Urinary bladder (tissue), 3 donors: ENCODE measurements at regions not wholly inside any gene's neighbourhood (a gene's known extent, or its start where the extent isn't known, plus 50 kb on each side); places are given as distances from the start of the nearest gene placed in this dataset.

Experiments used
- DNase-seq: peaks from one replicate; pipeline ENCODE4 v3.0.0-alpha.2; 2015; ENCODE audit errors: extremely low spot score
- H3K27ac ChIP-seq: one replicate; pipeline ENCODE4 v1.5.1; 2013; ENCODE audit warnings: low read depth, mild to moderate bottlenecking, moderate library complexity
- H3K36me3 ChIP-seq: one replicate; pipeline ENCODE4 v1.6.1; 2013; ENCODE audit warnings: mild to moderate bottlenecking, moderate library complexity; ENCODE audit not compliant: insufficient read depth
- H3K4me1 ChIP-seq: one replicate; pipeline ENCODE4 v1.6.1; 2013; ENCODE audit warnings: mild to moderate bottlenecking, moderate library complexity; ENCODE audit not compliant: insufficient read depth
- H3K4me3 ChIP-seq: one replicate; pipeline ENCODE4 v1.5.1; 2013; ENCODE audit warnings: low read depth, low read length
- WGBS: extraction: QIAGEN DNeasy Blood & Tissue Kit; methylation state at CpG from one replicate; pipeline ENCODE4 v1.1.7; 2013; 5-methylcytosine and 5-hydroxymethylcytosine counted together
- donor health status: healthy with polysubstance abuse.
- donor health status: healthy.

GRCh38 chr12:4108803-4109345 is 164.7 kb upstream of the CCND2 start:
- DNase-seq: no peak
- Histone ChIP-seq H3K27ac (no peak overlapping the region), H3K4me3 (no peak overlapping the region), H3K4me1 (no peaks in the 10 kb centered on the region), H3K36me3 (no peaks in the 10 kb centered on the region)
- 92% methylated on average over 5 of the region's 5 CpGs for WGBS

- Histone ChIP-seq H3K4me3 (no peak overlapping the region), H3K27ac (no peak overlapping the region), H3K36me3 (no peaks in the 10 kb centered on the region), H3K4me1 (no peaks in the 10 kb centered on the region)
- WGBS: 94% methylated on average over 9 of the region's 9 CpGs
- no peak for DNase-seq
Observed at GRCh38 chr12:4107911-4108697, 165.5 kb upstream of the CCND2 start.

GRCh38 chr12:4107436-4107878 is 166.1 kb upstream of the CCND2 start:
- no peak overlapping the region for H3K4me3 ChIP-seq
- H3K4me1 ChIP-seq: no peaks in the 10 kb centered on the region
- WGBS: 34% methylated on average over 6 of the region's 6 CpGs
- no peak overlapping the region for H3K27ac ChIP-seq
- no peaks in the 10 kb centered on the region for H3K36me3 ChIP-seq
- no peak for DNase-seq

DNA sequence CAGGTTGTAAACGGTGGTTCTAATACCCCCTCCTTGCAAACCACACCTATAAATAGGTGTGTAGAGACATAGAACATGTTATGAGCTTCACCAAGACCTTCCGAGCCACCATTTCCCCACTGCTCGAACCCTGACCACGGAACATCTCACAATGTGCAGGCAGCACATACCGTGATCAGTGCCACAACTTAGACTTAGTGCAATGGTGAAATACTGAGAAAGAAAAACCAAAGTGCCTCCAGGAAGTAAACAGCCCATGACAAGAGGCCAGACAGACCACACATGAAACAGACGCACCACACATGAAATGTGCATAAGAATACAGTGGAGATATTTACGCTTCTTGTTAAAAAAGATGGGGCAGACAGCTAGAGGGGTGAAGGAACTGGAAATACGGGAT is 166.9 kb upstream of the CCND2 start:
- Histone ChIP-seq H3K36me3 (no peaks in the 10 kb centered on the region), H3K4me1 (no peaks in the 10 kb centered on the region), H3K4me3 (no peak overlapping the region), H3K27ac (no peak overlapping the region)
- no peak for DNase-seq
- 72% methylated on average over 8 of the region's 8 CpGs for WGBS

DNA sequence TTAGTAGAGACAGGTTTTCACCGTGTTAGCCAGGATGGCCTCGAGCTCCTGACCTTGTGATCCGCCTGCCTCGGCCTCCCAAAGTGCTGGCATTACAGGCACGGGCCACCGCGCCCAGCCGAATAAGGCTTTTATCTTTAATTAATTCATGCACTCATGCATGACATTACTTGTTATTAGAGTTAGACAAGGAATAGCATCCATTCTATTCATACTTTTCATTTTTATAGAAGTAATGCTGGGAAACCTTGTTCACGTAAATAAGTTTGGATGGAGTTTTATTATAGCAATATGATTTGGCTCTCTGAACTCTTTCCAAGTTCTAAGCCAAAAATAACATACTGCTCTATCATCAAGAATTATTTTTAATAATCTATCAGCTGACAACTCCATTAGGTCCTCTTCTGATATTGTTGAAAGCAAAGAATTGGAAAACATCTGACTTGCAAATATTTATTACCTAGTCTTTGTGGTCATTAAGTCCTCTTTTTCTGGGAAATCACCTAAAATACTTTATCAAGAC is 168.8 kb upstream of the CCND2 start:
- 88% methylated on average over 9 of the region's 9 CpGs for WGBS
- Histone ChIP-seq H3K4me3 (no peak overlapping the region), H3K27ac (no peak overlapping the region), H3K36me3 (no peaks in the 10 kb centered on the region), H3K4me1 (no peaks in the 10 kb centered on the region)
- DNase-seq: no peak

DNA sequence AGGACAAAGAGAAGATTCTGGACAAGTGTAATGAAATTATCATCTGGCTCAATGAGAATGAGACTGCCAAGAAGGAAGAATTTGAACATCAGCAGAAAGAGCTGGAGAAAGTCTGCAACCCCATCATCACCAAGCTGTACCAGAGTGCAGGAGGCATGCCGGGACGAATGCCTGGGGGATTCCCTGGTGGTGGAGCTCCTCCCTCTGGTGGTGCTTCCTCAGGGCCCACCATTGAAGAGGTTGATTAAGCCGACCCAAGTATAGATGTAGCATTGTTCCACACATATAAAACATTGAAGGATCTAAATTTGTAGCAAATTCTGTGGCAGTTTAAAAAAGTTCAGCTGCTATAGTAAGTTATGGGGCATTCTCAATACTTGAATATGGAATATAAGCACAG is 174.3 kb upstream of the CCND2 start:
- Histone ChIP-seq H3K36me3 (no peaks in the 10 kb centered on the region), H3K4me1 (no peaks in the 10 kb centered on the region), H3K27ac (no peak overlapping the region), H3K4me3 (no peak overlapping the region)
- DNase-seq: no peak
- WGBS: 20% methylated on average over 3 of the region's 3 CpGs

DNA sequence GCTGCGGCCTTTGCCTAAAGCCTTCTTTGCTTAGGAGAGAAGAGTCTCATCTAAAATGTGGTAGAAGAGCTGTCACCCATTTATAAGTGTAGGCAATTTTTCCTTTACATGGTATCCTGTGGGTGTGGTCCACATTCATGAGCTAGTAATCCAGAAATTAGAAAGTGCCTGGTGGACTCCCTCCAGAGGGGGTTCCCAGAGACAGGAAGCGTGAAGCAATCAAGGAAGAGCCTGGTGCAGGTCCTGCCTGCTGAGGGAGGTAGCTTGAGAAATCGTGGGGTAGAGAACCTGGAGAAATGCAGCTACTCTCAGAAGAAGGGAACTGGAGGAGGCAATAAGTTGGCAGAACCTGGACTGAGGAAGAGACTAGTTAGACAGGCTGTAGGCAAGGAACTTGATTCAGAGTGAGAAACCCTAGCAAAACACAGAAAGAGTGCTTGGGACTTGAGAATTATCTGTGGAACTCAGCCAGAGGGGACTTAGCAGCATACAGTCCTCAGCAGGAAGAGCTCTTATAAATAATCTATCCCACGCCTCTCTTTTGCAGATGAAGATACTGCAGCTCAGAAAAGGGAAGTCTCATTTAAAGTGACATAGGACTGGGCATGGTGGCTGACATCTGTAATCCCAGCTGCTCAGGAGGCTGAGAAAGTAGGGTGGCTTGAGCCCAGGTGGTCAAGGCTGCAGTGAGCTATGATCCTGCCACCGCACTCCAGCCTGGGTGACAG is 182.4 kb upstream of the CCND2 start:
- DNase-seq: no peak
- no peaks in the 10 kb centered on the region for H3K36me3 ChIP-seq
- 61% methylated on average over 5 of the region's 5 CpGs for WGBS
- H3K4me3 ChIP-seq: no peak overlapping the region
- no peaks in the 10 kb centered on the region for H3K4me1 ChIP-seq
- no peak overlapping the region for H3K27ac ChIP-seq

GRCh38 chr12:4089956-4090355 is 183.6 kb upstream of the CCND2 start:
- Histone ChIP-seq H3K36me3 (no peaks in the 10 kb centered on the region), H3K27ac (no peak overlapping the region), H3K4me1 (no peaks in the 10 kb centered on the region), H3K4me3 (no peak overlapping the region)
- WGBS: 71% methylated on average over 3 of the region's 3 CpGs
- no peak for DNase-seq

DNA sequence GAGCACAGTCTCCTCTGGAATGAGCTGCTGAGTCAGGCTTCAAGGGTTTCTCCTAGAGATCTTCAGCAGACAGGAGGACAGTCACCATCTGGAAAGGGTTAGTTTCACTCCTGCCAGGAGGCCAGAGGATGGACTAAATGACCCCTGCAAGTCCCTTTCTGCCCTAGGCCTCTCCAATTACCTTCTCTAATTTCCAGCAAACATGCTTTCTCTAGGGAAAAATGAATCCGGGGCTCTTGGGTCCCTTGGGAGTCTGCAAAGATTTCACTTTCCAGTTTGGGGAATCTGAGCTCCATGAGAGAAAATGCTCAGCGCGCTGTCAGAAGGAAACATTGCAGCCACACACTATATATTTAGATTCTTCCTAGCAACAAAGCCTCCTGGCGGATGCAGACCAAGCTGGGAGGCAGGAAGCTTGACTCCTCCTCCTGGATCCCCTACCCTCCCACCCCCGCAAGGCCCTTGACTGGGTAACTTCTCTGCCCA is 184.4 kb upstream of the CCND2 start:
- peak; percentile 14 for DNase-seq
- WGBS: 34% methylated on average over 5 of the region's 5 CpGs
- Histone ChIP-seq H3K4me1 (no peaks in the 10 kb centered on the region), H3K27ac (no peak overlapping the region), H3K4me3 (no peak overlapping the region), H3K36me3 (no peaks in the 10 kb centered on the region)

- 90% methylated on average over 9 of the region's 9 CpGs for WGBS
- H3K27ac ChIP-seq: no peak overlapping the region
- H3K4me3 ChIP-seq: no peak overlapping the region
- no peaks in the 10 kb centered on the region for H3K4me1 ChIP-seq
- H3K36me3 ChIP-seq: no peaks in the 10 kb centered on the region
- no peak for DNase-seq
Observed at GRCh38 chr12:4088451-4088850, 185.1 kb upstream of the CCND2 start.

DNA sequence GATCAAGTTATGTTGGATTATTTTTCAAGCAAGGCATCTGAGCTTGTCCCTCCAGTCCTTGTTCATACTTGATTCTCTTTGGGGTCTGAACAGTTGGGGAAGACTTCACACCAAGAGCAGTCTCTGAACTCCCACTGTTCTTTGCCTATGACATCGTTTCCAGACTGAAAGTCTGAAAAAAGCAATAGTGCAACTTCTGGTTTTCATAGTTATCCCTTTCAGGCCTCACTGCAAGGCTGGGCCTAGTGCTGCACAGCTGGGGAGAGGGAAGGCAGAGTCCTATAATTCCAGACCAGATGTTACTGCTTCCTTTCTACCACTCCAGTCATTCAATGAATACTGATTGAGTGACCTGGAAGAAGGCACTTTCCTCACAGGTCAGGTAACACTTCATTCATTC is 187.1 kb upstream of the CCND2 start:
- no peaks in the 10 kb centered on the region for H3K36me3 ChIP-seq
- WGBS: 50% methylated on average over 1 of the region's 1 CpG
- no peak for DNase-seq

GRCh38 chr12:4084573-4084972 is 189.0 kb upstream of the CCND2 start:
- WGBS: 53% methylated on average over 8 of the region's 8 CpGs
- no peak overlapping the region for H3K4me3 ChIP-seq
- H3K27ac ChIP-seq: no peak overlapping the region
- H3K4me1 ChIP-seq: no peaks in the 10 kb centered on the region
- DNase-seq: no peak
- H3K36me3 ChIP-seq: no peaks in the 10 kb centered on the region

More for the DNA sequence above, 187.1 kb upstream of the CCND2 start:
- Histone ChIP-seq H3K27ac (no peak overlapping the region), H3K4me3 (no peak overlapping the region), H3K4me1 (no peaks in the 10 kb centered on the region)

DNA sequence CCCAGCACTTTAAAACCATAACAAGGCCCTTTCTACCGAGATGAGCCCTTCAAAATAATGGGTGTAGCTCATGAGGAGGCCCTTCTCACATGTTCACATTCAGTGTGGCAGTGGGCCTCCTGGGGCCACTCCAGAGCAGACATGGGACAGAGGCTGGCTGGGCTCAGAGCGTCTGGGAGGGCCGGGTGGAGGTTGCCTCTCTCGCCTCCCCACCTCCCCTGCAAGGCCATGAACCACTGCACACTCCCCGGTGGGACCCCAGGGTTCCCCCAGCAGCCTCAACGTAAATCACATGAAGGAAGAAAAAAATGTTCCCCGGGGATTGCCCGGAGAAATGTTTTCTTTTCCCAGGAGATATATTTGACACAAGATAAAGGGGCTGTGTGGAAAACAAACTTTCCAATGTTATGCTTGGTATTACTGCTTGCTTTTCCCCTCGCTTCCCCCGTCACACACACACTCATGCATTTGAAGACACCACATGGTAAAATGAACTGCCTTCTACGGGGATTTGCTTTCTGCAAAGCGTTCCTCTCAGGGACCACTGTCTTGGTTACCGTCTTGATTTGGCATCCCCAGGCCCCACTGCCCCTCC is 190.7 kb upstream of the CCND2 start:
- H3K36me3 ChIP-seq: no peaks in the 10 kb centered on the region

More for the DNA sequence above, 190.7 kb upstream of the CCND2 start:
- no peak for DNase-seq
- no peak overlapping the region for H3K27ac ChIP-seq
- 55% methylated on average over 13 of the region's 13 CpGs for WGBS
- H3K4me3 ChIP-seq: no peak overlapping the region
- no peaks in the 10 kb centered on the region for H3K4me1 ChIP-seq
